ENCODE measurements at regions not wholly inside any gene's neighbourhood (a gene's known extent, or its start where the extent isn't known, plus 50 kb on each side); places are given as distances from the start of the nearest gene placed in this dataset.

DNA sequence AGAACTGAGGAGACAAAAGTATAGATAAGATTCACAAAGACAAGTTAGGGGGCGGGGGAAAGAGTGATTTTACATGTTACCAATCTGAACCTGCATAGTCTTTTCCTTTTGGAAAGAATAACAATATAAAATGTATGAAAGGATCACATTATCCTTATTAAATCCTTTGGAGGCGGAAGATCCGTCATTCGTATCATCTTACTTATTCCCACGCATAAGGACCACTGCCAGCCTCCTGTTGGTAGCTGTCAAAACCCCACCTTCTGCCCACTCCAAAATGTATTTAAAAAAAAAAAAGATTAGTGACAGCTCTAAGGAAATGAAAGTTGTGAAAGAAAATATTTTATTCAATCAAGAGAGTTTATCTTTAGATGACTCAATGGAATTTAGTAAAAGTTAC is 821.0 kb upstream of the CELF2 start:
- Histone ChIP-seq H3K27ac (no peak overlapping the region), H3K27me3 (no peaks in the 10 kb centered on the region), H3K9me3 (replicated peaks) (no peaks in the 10 kb centered on the region), H3K4me1 (no peaks in the 10 kb centered on the region), H3K36me3 (no peaks in the 10 kb centered on the region), H3K4me3 (no peak overlapping the region)
- DNase-seq = no peak

DNA sequence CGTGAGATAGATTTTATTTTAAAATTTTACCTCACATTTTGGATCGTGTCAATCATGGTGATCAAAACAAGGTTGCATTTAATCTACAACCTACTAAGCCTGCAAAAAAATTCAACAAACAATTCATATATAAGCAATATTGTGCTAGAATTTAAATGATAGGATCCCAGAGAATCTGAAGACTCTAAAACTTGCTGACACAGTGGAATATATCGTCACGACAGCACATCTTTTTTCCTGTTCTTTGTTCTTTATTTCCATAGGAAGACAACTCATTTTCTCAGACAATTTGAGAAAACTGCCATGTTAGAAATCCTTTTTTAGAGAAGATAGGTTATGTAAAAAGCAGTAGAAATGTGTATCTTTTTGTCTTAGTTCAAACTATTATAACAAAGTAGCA is 820.2 kb upstream of the CELF2 start:
- Histone ChIP-seq H3K36me3 (no peaks in the 10 kb centered on the region), H3K9me3 (replicated peaks) (no peaks in the 10 kb centered on the region), H3K27me3 (no peaks in the 10 kb centered on the region), H3K27ac (no peak overlapping the region), H3K4me3 (no peak overlapping the region), H3K4me1 (no peaks in the 10 kb centered on the region)
- DNase-seq = no peak

DNA sequence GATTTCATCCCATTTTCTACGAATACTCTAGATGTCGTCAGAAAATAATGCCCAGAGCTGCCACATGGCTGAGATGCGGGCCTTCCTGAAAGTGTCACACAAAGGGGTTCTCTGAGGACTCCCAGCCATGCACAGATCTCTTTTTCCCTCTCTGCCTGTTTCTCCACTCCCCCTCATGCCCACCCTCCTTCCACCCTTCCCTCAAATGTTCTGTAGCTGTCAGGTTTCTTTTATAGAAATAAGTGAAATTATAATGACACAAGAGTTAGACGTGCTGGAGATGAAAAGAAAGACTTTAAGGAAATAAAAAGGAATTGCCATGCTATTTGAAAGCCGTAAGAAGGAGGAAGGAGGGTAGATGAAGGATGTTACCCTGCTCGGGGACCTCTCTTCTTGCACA is 819.3 kb upstream of the CELF2 start:
- H3K36me3 ChIP-seq = no peaks in the 10 kb centered on the region
- H3K27ac ChIP-seq = no peak overlapping the region
- no peaks in the 10 kb centered on the region for H3K27me3 ChIP-seq
- H3K4me1 ChIP-seq = no peaks in the 10 kb centered on the region
- H3K4me3 ChIP-seq = no peak overlapping the region
- H3K9me3 ChIP-seq (replicated peaks) = no peaks in the 10 kb centered on the region
- no peak for DNase-seq

DNA sequence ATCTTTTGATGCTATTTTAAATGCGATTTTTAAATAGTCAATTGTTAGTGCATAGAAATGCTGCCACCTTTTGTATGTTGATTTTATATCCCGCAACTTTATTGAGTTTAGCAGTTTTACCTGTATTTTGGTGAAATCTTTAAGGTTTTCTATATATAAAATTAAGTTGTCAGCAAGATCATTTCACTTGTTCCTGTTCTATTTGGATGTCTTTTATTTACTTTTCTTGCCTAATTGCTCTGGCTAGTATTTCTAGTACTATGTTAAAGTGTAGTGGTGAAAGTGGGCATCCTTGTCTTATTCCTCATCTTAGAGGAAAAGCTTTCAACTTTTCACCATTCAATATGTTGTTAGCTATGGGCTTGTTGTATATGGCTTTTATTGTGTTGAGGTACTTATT is 813.3 kb upstream of the CELF2 start:
- Histone ChIP-seq H3K4me1 (no peaks in the 10 kb centered on the region), H3K27ac (no peak overlapping the region), H3K9me3 (replicated peaks) (no peaks in the 10 kb centered on the region), H3K36me3 (no peaks in the 10 kb centered on the region), H3K4me3 (no peak overlapping the region), H3K27me3 (no peaks in the 10 kb centered on the region)
- DNase-seq = no peak

DNA sequence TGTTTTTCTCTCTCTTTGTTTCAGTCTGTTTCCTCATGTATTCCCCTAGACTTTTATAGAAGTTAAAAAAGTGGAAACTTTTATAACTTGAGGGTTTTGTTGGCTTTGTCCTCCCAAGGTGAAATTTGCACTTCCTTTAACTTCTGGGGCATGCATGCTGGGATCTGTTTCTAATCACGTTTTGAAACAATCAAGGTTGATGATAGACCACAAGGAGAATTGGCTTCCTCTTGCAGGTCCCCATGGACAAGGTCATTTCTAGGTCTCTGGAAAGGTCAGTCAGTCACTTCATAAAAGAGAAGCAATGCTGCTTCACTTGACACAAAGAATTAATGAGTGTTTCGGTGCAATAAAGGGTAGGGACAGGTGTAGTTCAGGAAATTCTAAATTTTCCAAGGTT is 811.8 kb upstream of the CELF2 start:
- H3K36me3 ChIP-seq = no peaks in the 10 kb centered on the region
- H3K27ac ChIP-seq = no peak overlapping the region
- no peak for DNase-seq
- no peaks in the 10 kb centered on the region for H3K27me3 ChIP-seq
- no peaks in the 10 kb centered on the region for H3K4me1 ChIP-seq
- H3K9me3 ChIP-seq (replicated peaks) = no peaks in the 10 kb centered on the region
- H3K4me3 ChIP-seq = no peak overlapping the region

DNA sequence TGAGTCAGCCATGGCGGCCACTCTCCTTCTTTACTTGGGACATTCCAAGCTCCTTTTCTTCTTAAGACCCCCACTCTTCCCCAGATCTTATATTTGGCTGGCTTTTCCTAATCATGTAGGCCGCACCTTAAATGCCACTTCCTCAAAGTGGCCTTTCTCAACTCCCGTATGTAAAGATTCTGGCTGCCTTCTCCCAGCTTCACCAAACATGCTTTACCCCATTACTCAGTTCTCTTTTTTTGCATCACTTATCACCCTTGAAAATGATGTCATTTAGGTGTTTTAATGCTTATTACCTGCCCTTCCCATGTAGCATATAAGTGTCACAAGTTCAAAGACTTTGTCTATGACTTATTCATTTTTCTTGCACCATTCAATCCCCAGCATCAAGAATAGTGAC is 810.1 kb upstream of the CELF2 start:
- Histone ChIP-seq H3K4me3 (no peak overlapping the region), H3K36me3 (no peaks in the 10 kb centered on the region), H3K9me3 (replicated peaks) (no peaks in the 10 kb centered on the region), H3K4me1 (no peaks in the 10 kb centered on the region), H3K27ac (no peak overlapping the region), H3K27me3 (no peaks in the 10 kb centered on the region)
- DNase-seq = no peak

DNA sequence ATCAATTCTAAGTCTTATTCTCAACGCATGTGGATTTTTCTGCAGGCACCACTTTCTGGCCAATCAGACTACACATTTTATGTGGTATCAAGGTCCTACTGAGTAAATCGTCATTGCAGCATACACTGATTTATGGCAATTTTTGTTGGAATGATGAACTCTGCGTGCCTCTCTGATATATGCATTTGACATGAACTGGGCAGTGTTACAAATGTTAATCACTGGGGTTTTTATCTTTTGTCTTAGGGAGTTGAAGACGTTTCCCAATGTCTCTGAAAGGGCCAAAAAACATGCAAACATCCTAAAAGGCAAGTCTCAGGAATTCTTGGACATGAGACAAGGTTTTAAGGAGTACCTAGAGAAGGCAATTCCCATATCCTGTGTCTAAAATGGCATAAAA is 809.5 kb upstream of the CELF2 start:
- Histone ChIP-seq H3K4me1 (no peaks in the 10 kb centered on the region), H3K4me3 (no peak overlapping the region), H3K27ac (no peak overlapping the region), H3K9me3 (replicated peaks) (no peaks in the 10 kb centered on the region), H3K36me3 (no peaks in the 10 kb centered on the region), H3K27me3 (no peaks in the 10 kb centered on the region)
- no peak for DNase-seq

DNA sequence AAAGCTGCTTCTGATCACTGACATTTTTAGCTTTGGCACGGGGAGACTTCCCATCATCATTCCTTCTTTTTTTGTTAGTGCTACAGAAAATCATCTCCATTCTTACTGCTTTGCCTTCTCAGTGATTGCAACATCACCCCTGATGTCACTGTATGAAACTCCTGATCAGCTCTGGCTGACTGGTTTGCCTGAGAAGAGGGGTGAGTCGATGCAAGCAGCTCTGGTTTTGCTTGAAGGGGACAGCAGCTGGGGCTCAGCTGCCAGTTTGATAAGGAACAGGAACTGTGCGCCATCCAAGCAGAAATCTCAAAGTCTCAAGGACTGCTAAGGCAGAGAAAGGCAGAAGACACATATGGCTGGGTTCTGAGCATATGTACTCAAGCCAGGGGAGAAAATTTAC is 808.5 kb upstream of the CELF2 start:
- no peaks in the 10 kb centered on the region for H3K27me3 ChIP-seq
- H3K36me3 ChIP-seq = no peaks in the 10 kb centered on the region
- no peaks in the 10 kb centered on the region for H3K9me3 ChIP-seq (replicated peaks)
- H3K4me1 ChIP-seq = no peaks in the 10 kb centered on the region
- DNase-seq = no peak
- no peak overlapping the region for H3K27ac ChIP-seq
- no peak overlapping the region for H3K4me3 ChIP-seq

DNA sequence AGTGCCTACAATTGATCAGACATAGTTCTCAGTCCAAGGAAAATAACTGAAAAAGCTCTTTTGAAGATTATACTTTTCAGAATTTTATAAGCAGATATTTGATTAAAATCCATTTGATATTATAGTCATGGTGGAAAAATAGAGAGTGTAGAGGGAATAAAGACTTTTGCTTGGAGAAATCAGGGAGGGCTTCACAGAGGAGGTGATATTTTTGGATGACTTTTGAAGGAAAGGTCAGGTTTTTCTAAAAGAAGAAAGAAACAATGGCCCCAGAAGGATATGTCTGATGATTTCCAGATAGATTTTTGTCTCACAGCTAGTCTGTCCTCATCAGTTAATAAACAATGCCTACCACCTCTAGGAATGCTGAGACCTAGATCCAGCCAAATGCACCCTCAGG is 806.3 kb upstream of the CELF2 start:
- Histone ChIP-seq H3K27ac (no peak overlapping the region), H3K4me3 (no peak overlapping the region), H3K4me1 (no peaks in the 10 kb centered on the region), H3K27me3 (no peaks in the 10 kb centered on the region), H3K9me3 (replicated peaks) (no peaks in the 10 kb centered on the region), H3K36me3 (no peaks in the 10 kb centered on the region)
- DNase-seq = no peak

DNA sequence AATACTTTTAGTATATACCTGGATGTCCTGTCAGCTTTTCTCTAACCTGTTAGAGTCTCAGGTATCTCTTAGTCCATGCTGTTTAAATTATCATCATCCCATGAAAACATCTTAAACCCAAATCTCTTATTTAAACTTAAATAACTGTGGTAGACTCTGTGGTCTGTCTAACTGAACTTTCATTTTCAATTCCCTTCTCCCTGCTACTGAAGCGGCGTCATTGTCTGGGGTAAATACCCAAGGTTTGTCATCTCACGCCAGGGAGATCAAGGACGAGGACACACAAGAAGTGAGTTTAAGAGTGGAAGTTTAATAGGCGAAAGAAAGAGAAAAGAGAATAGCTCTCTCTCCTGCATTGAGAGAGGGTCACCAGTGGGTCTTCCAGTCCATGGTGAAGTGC is 804.4 kb upstream of the CELF2 start:
- Histone ChIP-seq H3K9me3 (replicated peaks) (no peaks in the 10 kb centered on the region), H3K27ac (no peak overlapping the region), H3K27me3 (no peaks in the 10 kb centered on the region), H3K4me3 (no peak overlapping the region), H3K4me1 (no peaks in the 10 kb centered on the region), H3K36me3 (no peaks in the 10 kb centered on the region)
- no peak for DNase-seq

DNA sequence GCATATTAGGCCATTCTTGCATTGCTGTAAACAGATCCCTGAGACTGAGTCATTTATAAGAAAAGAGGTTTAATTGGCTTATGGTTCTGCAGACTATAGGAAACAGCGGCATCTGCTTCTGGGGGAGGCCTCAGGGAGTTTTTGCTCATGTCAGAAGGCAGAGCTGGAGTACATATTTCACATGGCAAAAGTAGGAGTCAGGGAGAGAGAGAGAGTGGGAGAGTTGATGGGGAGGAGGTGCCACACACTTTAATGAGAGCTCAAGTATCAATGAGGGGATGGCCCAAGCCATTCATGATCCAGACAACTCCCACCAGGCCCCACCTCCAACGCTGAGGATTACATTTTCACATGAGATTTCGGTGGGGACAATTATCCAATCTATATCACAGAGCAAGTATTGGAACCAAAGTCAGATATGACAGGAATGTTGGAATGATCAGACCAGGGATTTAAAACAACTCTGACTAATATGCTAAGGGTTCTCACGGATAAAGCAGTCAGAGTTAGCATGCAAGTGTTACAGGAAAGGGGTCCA is 795.3 kb upstream of the CELF2 start:
- no peak overlapping the region for H3K27ac ChIP-seq
- no peak for DNase-seq
- no peaks in the 10 kb centered on the region for H3K4me1 ChIP-seq
- H3K27me3 ChIP-seq = no peaks in the 10 kb centered on the region
- no peaks in the 10 kb centered on the region for H3K9me3 ChIP-seq (replicated peaks)
- H3K36me3 ChIP-seq = no peaks in the 10 kb centered on the region
- H3K4me3 ChIP-seq = no peak overlapping the region

DNA sequence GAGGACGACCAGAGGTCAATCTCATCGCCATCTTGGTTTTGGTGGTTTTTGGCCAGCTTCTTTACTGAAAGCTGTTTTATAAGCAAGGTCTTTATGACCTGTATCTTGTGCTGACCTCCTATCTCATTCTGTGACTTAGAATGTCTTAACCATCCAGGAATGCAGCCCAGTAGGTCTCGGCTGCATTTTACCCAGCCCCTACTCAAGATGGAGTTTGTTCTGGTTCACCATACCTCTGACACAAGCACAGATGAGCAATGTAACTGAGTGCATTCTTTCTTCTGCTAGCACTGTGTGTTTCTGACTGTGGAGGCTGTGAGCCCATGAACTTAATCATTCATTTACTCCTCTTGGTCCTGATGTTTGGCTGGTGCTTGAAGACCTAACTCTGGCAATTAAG is 794.5 kb upstream of the CELF2 start:
- H3K4me1 ChIP-seq = no peaks in the 10 kb centered on the region
- no peak overlapping the region for H3K27ac ChIP-seq
- H3K4me3 ChIP-seq = no peak overlapping the region
- no peak for DNase-seq
- no peaks in the 10 kb centered on the region for H3K27me3 ChIP-seq
- H3K36me3 ChIP-seq = no peaks in the 10 kb centered on the region
- no peaks in the 10 kb centered on the region for H3K9me3 ChIP-seq (replicated peaks)

DNA sequence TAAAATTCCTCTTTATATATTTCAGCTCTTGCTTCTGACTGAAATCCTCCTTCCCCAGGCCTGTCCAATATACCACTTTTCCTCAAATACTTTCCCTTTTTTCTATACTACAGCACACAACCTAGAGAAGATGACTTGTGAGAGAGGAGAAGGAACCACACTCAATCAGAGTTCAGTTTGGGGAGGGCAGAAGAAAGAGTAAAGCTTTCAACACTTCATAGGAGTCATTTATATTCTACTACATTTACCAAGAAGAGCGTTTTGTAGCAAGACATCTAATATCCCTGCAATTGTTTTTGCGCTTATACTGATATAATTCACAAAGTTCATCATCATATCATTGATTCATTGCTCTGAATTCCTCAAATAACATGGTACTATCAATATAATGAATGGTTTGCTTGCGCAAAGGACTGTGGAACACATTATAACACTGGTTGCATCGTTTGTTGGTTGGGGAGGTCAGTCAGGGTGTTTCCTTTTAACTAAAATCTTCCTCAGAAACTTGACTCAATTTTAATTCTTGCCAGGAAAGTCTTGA is 792.5 kb upstream of the CELF2 start:
- H3K27me3 ChIP-seq = no peaks in the 10 kb centered on the region

DNA sequence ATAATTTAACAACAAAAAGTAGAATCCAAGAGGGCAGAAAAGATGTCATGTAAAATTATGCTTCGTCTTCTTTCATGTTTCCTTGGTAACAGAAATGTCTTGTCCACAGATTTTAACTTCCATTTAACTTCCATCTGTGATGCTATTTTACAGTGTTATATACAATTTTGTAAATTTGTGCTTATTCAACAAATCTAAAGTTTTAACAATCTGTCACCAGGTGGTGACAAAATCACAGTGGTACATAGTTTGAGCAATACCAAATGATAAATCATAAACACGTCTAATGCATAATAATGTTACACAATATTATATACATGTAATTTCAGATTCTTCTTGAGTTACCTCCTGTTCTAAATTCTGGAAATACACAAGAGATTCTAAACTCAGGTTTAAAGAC is 784.4 kb upstream of the CELF2 start:
- Histone ChIP-seq H3K27me3 (no peaks in the 10 kb centered on the region), H3K4me3 (no peak overlapping the region), H3K36me3 (no peaks in the 10 kb centered on the region), H3K27ac (no peak overlapping the region), H3K9me3 (replicated peaks) (no peaks in the 10 kb centered on the region), H3K4me1 (no peaks in the 10 kb centered on the region)
- DNase-seq = no peak

More for the DNA sequence above, 792.5 kb upstream of the CELF2 start:
- no peaks in the 10 kb centered on the region for H3K4me1 ChIP-seq
- H3K36me3 ChIP-seq = no peaks in the 10 kb centered on the region
- H3K27ac ChIP-seq = no peak overlapping the region
- H3K9me3 ChIP-seq (replicated peaks) = no peaks in the 10 kb centered on the region
- DNase-seq = no peak
- H3K4me3 ChIP-seq = no peak overlapping the region

DNA sequence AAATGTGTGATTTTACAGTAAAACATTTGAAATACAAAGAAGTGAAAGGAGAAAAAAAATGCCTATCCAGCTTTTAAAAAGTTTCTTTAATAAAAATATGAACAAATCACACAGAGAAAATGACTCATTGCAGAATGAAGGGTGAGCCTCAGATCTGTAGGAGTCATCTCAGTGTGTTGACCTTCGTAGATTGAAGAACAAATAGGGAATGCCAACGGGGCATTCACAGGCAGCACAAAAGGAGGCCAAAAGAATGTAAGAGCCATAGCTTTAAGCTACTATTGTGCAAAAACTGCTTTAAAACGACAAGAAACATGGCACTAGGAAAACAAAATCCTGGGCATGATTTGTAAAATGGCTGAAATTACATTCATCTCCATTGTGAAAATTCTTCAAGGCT is 782.7 kb upstream of the CELF2 start:
- Histone ChIP-seq H3K27ac (no peak overlapping the region), H3K4me3 (no peak overlapping the region), H3K36me3 (no peaks in the 10 kb centered on the region), H3K9me3 (replicated peaks) (no peaks in the 10 kb centered on the region), H3K4me1 (no peaks in the 10 kb centered on the region), H3K27me3 (no peaks in the 10 kb centered on the region)
- DNase-seq = no peak

DNA sequence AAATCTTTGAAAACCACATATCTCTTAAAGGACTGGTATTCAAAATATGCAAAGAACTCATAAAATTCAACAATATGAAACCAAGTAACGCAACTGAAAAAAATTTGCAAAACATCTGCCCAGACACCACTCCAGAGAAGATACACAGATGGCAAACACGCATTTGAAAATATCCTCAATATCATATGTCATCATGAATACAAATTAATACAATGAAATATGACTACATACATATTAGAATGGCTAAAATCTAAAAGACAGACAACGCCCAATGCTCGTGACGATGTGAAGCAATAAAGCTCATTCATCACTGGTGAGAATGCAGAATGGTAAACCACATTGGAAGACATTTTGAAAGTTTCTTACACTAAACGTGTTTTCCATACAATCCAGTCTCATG is 770.1 kb upstream of the CELF2 start:
- no peak overlapping the region for H3K4me3 ChIP-seq
- DNase-seq = no peak
- H3K4me1 ChIP-seq = no peaks in the 10 kb centered on the region
- no peaks in the 10 kb centered on the region for H3K36me3 ChIP-seq
- no peaks in the 10 kb centered on the region for H3K27me3 ChIP-seq
- no peak overlapping the region for H3K27ac ChIP-seq
- H3K9me3 ChIP-seq (replicated peaks) = no peaks in the 10 kb centered on the region

Data from SJCRH30 (cell line).